ENCODE measurements at regions not wholly inside any gene's neighbourhood (a gene's known extent, or its start where the extent isn't known, plus 50 kb on each side); places are given as distances from the start of the nearest gene placed in this dataset.

DNA sequence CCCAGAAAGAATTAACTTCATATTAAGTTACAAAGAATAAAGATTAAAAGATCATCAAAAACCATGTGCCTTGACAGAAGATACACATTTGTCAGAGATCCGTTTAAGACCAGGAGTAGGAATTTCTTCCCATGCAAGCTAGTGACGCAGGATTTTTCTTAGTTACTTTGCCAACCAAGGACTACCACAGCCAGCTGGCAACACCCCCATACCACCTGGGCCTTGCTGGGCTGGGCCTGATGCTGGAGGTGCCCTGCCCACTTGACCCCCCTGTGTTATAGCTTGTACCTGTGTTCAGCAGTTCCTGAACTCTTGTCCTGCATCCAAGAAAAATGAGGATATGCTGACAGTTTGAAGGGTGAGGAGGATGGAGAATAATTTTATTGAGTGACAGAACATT lies 290.9 kb upstream of the SMC2 start:
- no peak for DNase-seq

DNA sequence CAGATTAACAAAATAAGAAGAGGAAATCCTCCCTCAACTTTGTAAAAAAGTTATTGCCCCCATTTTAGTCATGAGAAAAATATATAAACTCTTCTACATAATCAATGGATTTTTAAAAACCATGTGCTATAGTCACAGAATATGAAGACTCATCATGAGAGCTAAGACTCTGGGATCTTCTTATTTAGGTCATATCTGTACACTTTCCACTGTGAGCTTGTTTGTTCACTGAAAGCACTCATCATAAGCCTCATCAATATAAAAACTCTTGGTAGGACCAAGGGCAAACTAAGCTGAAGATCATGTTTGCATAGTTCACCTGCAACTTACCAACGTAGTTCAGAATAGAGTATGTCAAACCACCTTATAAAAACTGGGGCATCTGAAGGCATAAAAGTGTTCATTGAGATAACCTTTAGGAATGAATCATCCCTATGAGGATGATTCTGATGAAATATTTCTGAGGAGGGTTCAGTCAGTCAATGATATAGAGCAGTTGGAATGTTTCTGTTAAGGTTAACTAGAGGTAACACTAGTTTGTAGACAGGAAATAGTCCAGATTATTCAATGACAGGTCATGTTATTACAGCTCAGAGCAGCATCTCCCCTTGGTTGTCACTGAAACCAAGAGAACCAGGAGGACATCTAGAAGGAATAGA lies 289.9 kb upstream of the SMC2 start:
- no peak for DNase-seq

DNA sequence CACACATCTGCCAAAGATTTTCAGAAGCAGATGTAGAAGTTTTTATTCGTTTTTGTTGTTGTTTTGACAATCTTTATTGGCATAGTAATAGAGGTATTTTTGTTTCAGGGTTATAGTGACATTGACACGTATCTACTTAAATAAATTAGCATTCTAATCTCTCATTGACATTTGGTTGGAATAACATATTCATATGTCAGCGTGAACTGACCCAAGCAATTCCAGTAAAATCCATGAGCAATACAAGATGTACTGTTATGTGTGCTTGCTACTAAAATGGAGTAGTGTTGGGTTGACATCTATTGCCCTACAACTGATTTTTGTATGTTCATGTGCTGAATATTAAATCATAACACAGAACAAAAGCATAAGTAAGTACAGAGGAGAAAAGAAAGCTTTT lies 284.4 kb upstream of the SMC2 start:
- DNase-seq, result no peak

DNA sequence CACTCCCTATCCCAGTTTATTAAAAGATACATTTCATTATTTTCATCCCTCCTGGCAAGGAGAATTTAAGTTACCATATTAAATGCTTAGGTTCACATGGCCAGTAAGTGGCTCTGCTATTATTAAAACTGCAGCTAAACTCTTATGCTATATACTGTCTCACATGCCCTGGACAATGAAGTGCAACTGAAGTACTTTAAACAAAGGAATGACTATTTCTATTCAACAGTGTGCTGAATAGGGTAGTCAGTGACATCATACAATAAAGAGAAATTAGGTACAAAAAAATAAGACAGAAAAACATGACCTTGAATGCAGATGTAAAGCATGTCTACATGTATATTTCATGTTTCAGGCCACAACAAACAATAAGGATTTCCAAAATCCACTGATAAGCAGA lies 282.6 kb upstream of the SMC2 start:
- DNase-seq, result peak; percentile 25

DNA sequence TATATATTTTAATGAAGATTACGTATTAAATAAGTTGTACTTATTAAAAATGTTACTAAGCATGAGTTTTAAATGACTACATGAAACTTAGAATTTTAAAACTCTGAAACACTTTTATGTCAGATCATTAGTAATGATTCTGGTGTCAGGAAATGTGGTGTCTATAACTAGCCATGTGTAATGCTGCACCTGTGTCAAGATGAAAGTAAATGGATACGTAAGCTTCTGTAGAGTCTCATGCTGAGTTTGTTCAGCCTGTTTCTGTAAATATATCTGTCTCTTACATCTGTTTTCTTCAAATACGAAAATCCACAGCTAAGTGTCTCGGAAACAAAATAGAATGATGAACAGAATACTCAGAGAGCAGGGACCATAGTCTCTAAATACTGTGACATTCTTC lies 278.0 kb upstream of the SMC2 start:
- DNase-seq, result no peak

DNA sequence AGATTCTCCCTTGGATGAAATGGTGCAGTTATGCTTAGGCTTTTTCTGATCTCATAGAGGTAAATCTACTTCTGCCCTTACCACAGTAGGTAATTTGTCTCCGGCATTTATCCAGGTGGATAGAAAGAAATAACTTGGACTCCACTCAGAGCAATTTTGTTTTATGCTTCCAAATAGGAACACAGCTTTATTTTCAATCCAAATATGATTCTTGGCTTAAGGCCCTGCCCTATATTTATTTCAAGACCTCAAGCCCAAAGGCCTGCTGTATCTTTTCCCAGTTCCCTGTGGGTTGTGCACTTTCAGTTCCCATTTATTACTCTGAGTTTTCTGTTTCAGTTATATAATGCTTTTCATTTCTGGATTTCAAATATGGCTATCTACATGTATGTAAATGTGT lies 274.2 kb upstream of the SMC2 start:
- no peak for DNase-seq

DNA sequence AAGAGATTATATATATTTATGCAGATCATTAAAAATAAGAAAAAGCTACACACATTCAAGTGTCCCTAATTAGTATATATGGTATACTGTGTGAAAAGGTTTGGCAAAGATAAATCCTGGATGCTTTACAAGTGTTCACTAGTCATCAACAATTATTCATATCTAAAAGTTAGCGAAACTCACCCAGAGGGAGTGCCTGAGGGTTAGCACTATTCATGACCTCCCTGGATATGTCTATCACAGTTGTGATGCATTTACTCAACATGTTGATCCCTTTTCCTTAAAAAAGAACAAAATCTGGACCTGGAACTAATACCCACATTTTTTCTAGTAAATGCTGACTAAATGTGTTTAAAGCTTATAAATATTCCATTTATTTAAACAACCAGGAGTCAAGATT lies 273.0 kb upstream of the SMC2 start:
- no peak for DNase-seq

DNA sequence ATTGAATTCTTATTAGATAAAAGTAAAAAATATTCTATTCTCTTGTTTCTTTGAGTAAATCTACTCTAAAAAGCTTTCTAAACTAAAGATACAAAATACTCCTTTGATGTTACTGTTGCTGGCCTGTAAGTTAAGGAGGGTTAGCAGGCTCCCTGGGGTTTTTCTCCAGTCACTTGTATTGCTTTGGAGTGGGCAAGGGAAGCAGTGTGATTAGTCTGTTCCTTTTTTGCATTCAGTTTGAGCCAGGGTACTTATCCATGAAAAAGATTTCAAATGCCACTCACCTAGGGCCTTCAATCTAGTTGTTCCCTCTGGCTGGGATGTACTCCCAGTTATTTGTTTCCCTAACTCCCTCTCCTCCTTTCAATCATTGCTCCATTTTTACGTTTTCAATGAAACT lies 256.2 kb upstream of the SMC2 start:
- DNase-seq, result no peak

DNA sequence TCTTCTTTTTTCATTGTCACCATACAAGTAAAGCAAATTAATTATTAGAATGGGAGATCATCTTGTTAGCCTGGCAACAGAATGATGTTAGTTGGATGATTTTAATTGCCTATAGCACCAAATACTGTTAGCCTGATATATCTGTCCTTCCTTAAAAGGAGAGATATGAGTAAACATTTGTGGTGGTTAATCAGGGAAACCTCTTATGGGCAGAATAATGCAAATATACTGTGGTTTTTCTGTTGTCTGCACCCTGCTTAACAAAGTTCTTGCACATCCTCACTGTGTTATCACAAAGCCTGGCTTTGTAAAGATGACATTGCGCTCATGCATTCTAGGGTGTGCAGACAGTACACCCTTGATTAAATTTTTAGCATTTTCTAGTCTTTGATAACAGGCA lies 254.9 kb upstream of the SMC2 start:
- no peak for DNase-seq

DNA sequence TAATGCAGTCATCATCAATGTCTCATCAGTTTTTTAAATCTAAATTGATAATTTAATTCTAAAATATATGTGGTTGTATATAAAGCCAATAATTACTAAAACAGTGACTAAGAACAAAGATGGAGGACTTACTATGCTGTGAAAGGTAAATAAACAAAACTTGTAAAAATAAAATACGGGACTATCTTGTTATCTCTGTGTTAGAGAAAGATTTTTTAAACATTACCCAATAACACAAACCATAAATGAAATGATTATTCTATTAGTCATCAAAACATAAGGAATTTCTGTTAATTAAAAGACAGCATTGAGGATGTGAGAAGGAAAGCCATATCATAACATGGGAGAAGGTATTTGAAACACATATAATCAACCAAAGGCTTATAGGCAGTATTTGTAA lies 226.2 kb upstream of the SMC2 start:
- no peak for DNase-seq

DNA sequence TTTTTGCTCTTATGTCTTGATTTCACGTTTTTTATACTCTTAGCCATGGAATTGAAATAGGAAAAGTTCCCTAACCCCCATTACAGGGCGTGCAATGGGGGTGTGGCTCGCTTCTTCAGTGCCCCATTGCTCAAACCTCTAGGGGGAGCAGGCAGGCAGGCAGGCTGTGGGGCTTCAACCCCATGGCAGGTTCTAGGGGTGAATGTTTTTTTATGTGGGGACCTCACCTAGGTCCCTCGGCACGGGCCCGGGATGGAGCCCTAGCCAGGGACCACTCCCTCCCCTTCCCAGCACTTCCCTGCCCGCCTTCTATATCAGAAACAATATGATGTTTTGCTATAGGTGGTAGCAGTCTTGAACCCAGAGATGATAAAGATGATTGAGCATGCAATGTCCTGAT lies 221.3 kb upstream of the SMC2 start:
- DNase-seq, result no peak

DNA sequence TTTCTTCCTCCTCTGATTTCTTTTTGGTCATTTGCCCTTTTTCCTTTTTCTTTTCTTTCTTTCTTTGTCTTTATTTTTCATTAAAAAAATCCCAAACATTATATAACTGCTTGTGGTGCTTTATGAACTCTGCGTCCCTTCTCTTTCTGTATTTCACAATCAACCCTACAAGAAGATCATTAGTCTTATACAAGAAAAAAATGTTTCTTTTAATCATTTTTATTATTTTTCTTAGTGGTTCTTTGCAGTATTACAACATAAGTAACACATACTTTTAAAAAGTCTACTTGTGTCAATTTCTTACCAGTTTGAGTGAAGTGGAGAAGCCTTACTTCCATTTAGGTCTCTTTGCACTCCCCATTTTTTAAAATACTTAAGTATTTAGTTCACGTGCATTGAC lies 212.7 kb upstream of the SMC2 start:
- DNase-seq, result no peak

DNA sequence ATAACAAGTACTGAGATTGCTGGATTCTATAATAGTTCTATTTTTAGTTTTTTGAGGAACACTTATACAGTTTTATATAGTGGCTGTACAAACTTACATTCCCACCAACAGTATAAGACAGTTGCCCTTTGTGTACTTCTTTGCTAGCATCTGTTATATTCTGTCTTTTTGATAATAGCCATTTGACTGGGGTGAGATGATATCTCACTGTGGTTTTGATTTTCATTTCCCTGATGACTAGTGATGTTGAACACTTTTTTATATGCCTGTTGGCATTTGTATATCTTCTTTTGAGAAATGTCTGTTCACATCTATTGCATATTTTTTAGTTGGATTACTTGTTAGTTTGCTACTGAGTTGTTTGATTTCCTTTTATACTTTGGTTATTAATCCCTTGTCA lies 204.1 kb upstream of the SMC2 start:
- DNase-seq, result no peak

DNA sequence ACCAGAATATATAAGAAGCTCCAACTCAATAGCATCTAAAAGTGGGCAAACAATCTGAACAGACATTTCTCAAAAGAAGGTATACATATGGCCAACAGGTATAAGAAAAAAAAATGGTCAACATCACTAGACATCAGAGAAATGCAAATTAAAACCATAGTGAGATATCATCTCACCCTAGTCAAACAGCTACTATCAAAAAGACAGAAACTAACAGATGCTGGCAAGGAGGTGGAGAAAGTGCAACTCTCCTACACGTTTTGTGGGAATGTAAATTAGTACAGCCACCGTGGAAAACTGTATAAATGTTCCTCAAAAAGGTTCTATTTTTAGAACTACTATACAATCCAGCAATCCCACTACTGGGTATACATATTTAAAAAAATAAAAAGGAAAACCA lies 199.9 kb upstream of the SMC2 start:
- DNase-seq, result no peak

DNA sequence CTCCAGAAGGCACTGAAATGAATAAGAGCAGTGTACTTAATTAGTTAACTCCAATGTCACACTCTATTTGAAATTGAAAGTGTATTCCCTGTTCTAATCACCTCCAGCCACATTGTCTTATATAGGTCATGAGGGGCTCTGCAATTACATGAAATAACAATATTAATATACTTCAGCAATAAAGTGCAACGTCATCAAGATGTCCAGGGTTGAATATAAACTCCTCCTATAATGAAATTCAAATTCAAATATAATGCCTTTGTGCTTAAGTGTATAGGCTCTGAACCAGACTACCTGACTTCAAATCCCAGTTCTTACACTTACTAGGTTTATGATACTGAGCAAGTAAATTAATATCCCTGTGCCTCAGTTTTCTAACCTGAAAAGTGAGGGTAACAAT lies 195.6 kb upstream of the SMC2 start:
- DNase-seq, result no peak

DNA sequence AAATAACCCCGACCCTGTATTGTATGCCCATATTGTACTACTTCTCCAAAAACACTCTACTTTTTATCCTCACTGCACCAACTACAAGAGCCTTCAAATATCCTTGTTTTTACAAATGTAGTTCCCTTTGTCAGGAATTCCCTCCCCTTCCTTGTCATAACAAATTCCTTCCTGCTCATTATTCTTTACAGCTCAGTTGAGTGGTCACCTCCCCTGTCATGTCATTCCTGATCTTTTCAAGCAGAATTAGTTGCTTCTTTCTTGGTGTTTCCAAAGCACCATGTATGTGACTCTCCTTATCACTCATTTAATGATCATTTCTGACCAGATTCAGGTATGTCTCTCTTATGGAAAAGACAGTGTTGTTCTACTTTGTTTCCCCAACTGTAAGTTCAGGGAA lies 194.2 kb upstream of the SMC2 start:
- no peak for DNase-seq

DNA sequence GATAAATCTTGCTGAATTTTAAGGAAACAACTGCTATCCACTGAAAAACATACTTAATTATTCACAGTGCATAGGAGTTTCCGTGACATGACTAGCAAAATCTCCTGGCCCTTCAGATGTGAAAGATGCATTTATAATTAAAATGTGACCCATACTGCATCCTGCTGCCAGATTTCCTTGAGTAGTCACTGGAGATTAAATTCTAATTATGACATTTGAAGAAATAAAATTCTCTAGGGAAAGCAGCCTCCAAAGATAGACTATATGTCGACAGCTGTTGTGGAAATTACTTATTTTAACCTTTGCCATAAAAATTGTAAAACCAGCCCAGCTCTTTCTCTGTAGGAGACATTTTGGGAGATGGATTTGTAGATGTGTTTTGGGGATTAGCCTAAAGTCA lies 193.6 kb upstream of the SMC2 start:
- no peak for DNase-seq

DNA sequence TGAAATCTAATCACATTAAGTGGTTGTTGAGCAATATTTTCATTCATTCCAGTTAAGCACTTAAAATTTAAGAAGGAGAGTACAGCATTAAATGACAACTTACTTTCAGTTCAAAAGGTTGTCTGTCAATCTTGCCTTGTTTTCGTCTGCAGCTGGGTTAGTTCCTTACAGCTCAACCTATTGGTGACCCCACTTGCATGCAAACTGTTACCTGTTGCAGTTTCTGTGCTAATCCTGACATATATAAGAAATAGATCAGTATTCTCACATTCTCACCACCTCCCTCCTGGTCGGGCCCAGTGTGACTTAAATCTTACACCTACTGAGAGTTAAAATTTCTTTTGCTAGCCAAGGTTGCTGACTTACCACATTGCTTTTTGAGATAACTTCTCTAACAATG lies 191.8 kb upstream of the SMC2 start:
- no peak for DNase-seq

DNA sequence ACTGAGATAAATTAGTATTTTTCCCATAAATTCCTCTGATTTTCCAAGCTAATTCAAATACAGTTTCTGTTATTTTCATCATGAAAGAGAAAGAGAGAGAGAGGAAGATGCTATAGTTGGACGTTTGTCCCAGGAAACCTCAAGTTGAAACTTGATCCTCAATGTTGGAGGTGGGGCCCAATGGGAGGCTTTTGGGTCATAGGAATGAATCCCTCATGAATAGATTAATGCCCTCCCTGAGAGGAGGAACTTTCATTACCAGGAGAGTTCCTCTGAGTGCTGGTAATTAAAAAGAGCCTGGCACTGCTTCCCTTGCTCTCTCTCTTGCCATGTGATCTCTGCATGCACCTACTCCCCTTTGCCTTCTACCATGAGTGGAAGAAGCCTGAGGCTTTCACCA lies 189.9 kb upstream of the SMC2 start:
- DNase-seq, result no peak

DNA sequence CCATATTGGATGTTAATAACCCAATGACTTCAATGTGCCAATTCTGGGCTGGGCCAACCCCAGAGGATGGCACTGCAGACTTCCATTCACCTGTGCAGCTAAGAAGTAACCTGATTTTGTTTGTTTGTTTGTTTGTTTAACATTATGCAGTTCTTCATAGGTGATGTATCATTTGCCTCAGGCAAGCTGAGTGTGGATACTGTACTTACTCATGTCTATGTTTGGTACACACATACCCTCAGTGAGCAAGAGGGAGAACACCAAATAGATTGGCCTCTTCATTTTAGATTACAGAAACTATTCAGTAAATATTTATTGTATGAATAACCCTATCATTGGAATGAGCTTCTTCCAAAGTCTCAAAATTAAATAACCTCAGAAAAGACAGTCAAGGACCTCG lies 180.2 kb upstream of the SMC2 start:
- no peak for DNase-seq

DNA sequence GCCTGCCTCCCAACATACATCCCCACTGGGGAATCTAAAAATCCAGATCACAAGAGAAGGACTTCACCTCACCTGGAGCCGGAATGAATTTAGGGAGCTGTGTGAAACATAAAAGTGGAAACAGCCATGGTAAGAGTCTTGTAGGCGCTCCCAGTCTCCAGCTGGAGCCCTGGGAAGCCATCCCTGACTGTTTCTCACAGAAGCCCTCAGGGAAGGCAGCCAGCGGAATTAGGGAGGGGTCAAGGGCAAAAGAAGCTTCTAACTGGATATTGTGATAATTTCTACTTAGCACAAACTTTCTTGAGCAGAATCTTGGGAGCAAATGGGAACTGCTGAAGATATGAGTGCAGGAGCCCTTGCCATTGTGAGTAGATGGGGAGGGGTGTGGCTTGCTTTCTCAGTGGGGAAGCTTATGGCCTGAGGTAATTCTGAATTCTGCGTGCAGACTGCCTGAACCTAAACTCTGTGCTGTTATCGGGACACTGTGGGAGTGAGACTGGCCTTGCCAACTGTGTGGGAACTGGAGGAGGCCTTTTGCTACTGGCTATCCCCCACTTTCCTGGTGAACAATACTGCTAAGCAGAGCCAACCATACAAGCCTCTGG lies 174.4 kb upstream of the SMC2 start:
- no peak for DNase-seq

DNA sequence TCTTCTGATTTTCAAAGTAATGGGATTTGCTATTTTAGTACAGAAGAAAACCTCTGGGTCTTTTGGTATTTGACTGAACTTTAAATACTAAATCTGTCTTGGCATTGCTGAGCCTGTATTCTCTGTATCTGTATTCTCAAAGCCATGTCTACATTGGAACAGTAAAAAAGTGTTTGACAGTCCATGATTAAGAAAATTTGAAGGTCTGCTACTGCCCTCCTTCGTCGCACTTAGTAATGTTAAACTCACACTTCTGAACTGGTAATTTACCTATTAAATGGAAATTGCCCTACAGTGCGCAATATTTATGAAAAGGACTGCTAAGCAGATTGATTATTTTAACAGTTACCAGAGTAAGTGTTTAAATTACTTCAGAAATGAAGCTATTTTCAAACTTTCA lies 165.7 kb upstream of the SMC2 start:
- no peak for DNase-seq

DNA sequence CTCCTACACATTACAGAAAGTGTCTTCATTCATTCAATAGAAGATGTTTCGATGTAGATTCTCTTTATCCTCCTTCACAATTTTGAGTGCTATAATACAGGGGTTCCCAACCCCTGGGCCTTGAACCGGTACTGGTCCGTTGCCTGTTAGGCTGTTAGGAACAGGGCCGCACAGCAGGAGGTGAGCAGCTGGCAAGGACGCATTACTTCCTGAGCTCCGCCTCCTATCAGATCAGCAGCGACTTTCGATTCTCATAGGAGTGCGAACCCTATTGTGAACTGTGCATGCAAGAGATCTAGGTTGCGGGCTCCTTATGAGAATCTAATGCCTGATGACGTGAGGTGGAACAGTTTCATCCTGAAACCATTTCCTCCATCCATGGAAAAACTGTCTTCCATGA lies 153.0 kb upstream of the SMC2 start:
- DNase-seq, result no peak

DNA sequence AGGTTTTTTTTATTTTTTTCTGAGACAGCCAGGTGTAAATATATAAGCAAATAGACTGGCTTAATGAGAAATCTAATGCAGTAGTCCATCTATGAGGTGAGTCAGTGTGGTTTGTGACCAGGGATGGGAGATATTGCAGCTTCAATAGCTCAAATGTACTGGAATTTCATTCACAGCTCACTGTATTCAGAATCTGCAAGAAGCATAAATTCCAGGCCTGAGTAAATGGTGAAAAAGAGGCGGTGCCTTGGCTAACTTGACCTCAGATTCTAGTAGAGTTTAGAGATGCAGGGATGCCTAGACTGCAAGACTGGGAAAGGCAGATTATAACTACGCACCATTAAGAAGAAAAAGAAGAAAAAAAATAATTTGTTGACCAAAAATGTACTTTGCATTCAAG lies 151.9 kb upstream of the SMC2 start:
- peak; percentile 43 for DNase-seq

DNA sequence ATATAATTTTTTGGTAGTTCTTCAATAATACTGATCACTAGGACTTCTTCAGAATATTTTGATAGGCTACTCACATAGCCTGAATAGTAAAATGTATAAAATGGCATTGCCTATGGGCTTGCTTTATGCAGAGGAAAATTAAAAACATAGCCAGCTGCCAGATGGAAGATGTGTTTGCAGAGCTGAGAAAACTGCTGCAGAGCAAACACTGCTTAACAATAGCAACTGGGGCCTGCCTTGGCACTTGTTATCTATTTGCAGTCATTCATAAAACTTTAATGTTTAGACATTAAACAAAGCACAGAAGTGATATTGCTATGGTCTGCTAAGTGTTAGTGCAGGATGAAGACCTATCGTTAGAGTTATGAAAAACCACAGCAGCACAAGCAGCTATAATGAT lies 151.5 kb upstream of the SMC2 start:
- DNase-seq, result peak; percentile 97

DNA sequence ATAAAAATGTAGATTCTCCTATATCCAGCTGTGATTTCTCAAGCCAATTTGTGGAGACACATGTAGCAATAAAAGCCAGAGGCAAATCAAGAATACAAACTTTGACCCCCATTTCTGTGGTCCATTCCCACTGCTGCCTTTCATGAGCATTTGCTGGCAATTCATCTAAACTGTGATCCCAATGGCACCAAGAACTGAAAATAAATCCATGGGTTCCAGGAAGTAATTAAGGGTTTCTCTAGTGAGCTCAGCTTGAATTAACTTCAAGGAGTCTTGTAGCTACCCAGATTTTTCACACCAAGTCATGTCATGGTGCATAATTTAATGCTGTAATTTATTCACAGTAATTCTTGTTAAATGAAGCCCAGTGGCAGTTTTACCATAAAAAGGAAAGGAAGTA lies 145.0 kb upstream of the SMC2 start:
- DNase-seq, result no peak

Data from DMS153 (cell line).